Hematopoietic multipotent progenitor cell treated with erythropoietin and hydrocortisone succinate and interleukin-3 and kit ligand, for 4 days (in vitro differentiated cells): ENCODE measurements at regions not wholly inside any gene's neighbourhood (a gene's known extent, or its start where the extent isn't known, plus 50 kb on each side); places are given as distances from the start of the nearest gene placed in this dataset.
A peak's percentile ranks its signal among the peaks of the same experiment; 100 is the strongest.
"Not testable (repeated sequence)": the region's sequence is repeated elsewhere in the genome, so short reads cannot be mapped to it uniquely, and the experiment has no call there.

Experiments used
- DNase-seq: peaks from one replicate; pipeline ENCODE4 v3.0.0-alpha.2; 2015

- not testable (repeated sequence) for DNase-seq
Observed at GRCh38 chr16:15307184-15307583, 70.9 kb downstream of the NPIPA5 start.

GRCh38 chr16:15305889-15306288, 72.2 kb downstream of the NPIPA5 start:
- DNase-seq: not testable (repeated sequence)

- not testable (repeated sequence) for DNase-seq
Observed at GRCh38 chr16:15303667-15304324, 74.3 kb downstream of the NPIPA5 start.

GRCh38 chr16:15297104-15297503, 81.0 kb downstream of the NPIPA5 start:
- DNase-seq: not testable (repeated sequence)

GRCh38 chr16:15274796-15275195, 103.3 kb downstream of the NPIPA5 start:
- DNase-seq: not testable (repeated sequence)

GRCh38 chr16:15273964-15274363, 104.1 kb downstream of the NPIPA5 start:
- DNase-seq: not testable (repeated sequence)

DNA sequence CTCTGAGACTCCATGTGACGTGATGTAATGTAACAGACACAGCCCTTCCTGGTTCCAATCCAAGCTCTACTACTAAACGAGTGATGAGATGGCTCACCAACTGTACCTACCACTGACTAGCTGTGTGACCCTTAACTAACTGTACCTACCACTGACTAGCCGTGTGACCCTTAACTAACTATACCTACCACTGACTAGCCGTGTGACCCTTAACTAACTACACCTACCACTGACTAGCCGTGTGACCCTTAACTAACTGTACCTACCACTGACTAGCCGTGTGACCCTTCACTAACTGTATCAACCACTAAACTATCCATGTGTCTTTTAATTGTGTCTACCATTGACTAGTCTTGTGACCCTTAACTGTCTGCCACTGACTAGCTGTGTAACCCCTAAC, 111.2 kb downstream of the NPIPA5 start:
- DNase-seq: not testable (repeated sequence)

DNA sequence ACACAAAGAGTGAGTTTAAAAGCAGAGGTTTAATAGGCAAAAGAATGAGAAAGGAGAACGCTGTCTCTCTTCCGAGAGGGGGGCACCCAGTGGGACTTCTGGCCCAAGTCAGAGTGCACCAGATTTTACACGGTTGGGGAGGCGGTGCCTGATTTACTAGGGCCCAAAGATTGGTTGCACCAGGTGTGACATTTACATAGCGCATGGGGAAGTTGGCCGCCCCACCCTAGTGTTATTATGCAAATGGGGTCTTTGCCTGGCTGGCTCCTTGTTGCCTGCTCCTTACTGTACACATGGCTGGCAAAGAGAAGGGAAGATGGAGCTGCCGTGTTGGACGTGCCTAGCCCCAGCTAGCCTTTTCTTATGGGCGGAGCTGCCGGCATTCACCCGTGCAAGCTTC, 115.9 kb downstream of the NPIPA5 start:
- not testable (repeated sequence) for DNase-seq

DNA sequence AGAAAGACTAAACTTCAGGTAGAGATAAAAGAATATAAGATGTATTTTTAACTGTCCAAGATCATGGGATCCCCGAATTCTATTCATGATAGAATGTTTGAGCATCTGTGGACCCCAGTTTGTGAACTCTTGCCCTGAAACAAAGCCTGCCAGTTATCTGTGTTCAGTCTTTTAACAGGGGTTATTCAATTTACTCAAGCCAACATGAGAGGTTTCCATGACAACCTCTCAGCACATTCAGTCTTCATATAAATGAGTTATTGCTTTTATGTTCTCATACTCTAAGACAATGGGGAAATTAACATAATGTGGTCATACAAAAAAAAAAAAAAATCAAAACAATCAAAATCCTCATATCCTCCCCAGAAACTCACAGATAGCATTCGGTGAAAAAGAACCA, 130.1 kb downstream of the NPIPA5 start:
- not testable (repeated sequence) for DNase-seq

DNA sequence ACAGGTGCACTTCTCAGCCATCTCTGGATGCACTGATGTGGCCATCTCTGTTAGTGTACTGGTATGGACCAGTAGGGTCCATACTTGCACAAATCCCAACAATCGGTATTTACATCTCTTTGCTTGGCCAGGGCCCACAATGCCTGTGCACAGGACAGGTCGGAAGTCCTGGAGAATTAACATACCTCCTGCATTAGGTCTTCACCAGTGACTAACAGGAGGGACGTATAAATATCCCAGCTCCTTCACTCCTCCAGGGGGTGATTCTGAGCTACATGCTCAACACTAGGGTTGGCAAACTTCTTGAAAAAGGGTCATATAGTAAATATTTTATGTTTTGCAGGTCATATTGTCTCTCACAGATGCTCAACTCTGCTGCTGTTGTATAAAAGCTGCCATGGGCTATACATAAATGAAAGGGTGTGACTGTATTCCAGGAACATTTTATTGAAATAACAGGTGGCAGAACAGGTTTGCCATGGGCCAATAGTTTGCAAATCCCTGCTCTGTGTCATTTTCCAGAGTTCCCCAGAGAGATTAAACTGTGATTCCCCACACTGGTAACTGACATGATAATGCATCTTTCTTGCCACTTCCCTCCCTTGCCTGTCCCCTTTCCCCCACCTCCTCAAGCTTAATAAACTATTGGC, 141.3 kb downstream of the NPIPA5 start:
- not testable (repeated sequence) for DNase-seq

DNA sequence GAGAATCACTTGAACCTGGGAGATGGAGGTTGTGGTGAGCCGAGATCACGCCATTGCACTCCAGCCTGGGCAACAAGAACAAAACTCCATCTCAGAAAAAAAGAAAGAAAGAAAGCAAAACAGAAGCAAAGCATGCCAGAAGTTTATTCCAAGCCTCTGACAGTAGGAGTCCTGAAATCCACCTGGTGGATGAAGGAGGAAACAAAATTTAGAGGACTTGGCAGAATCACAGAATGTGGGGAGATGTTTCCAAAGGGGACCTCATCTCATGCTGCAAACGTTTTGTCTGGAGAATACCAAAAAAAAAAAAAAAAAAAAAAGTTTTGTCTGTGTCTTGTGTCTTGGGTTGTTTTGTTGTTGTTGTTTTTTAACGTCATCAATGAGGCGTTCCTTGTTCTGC, 141.1 kb upstream of the RRN3 start:
- DNase-seq: not testable (repeated sequence)

DNA sequence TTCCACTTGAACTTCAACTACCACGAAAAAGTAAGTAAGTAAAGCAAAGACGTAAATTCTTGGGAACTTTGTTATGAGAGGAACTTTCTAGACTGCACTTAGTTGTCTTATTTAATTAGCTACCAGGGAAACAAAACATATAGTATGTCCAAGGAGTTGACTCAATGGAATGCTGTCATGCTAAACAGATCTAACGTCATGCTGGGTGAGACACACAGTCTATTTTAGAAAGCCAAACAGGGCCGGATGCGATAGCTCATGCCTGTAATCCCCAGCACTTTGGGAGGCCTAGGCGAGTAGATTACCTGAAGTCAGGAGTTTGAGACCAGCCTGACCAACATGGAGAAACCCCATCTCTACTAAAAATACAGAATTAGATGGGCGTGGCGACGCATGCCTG, 140.6 kb upstream of the RRN3 start:
- not testable (repeated sequence) for DNase-seq

GRCh38 chr16:15230432-15230831, 136.4 kb upstream of the RRN3 start:
- not testable (repeated sequence) for DNase-seq

- DNase-seq: not testable (repeated sequence)
Observed at GRCh38 chr16:15229661-15230060, 135.6 kb upstream of the RRN3 start.

DNA sequence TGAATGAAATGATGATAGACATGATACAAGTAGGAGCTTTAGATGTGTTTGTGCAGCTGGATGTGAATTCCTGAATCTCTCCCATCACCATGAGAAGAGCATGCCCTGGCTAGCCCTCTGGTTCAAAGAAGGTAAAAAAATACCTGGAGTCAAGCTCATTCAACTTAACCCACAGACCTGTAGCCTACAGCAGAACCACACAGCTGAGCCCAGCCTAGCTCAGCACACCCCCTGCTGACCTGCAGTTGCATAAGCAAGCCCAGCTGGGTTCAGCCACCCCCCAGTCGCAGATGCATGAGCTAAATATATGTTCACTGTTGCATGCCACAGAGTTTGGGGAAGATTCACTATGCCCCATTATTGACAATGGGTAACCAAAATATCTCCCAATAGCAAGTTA, 130.6 kb upstream of the RRN3 start:
- not testable (repeated sequence) for DNase-seq

- DNase-seq: not testable (repeated sequence)
Observed at GRCh38 chr16:15223398-15223797, 129.3 kb upstream of the RRN3 start.

DNA sequence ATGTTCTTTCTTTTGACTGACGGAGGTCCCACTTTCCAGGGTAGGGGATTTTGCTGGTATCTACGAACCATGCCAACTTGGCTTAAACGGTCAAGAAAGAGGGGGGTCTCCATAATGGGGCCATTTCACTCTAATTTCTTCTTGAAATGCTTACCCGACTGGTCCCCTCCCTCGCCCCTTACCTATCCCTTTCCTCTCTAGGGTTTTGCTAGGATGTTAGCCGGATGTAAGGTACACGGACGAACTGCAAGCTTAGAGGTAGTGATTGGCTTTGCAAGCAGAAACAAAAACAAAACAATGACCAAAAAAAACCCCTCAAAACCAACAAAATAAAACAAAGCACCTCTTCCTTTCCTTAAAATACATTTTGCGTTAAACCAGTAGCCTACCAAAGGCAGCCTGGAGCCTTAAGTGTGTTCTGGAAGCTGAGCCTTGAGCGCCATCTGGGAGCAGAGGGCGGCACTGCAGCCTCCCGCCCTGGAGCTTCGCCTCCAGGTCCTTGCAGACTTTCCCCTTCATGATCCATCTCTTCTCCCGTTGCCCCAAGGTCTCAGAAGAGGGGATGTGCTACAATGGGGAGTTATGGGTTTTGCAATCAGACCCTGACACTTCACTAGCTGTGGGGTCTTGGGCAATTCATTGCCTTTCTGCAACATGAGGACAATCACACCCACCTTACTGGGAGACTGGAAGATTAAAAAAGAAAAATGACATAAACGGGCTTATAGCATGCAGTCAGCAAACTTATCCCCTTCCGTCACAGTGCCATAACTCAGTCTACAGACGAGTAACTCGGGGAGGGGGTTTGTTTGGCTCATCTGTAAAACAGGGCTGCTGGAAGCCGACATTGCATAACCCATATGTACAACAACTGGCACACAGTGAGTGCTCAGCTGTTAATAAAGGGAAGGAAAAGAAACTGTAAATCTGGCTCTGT, 125.9 kb upstream of the RRN3 start:
- peak; percentile 39 for DNase-seq

DNA sequence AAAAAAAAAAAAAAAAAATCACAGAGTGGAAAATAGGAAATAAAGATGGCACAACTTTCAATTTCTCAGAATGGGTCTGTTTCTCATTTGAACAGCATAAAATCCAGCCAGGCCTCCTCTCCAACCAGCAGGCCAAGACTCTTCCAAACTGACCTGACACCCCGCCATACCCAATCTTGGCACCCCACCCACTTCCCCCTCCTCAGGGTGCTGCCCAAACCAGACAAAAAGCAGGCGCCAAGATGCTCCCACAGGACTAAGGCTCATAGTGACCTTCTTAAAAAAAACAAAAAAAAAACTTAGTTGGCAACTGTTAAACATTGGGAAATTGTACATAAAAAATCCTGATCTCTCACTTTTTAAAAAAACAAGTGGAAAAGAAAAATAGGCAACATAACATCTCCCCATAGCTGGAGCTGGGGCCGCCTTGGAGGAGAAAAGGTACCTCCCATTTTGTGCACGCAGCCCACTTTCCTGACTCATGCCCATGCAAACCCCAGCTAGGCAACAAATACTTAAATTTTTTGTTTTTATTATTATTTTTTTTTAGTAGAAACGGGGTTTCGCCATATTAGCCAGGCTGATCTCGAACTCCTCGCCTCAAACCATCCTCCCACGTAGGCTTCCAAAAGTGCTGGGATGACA, 124.9 kb upstream of the RRN3 start:
- DNase-seq: not testable (repeated sequence)

DNA sequence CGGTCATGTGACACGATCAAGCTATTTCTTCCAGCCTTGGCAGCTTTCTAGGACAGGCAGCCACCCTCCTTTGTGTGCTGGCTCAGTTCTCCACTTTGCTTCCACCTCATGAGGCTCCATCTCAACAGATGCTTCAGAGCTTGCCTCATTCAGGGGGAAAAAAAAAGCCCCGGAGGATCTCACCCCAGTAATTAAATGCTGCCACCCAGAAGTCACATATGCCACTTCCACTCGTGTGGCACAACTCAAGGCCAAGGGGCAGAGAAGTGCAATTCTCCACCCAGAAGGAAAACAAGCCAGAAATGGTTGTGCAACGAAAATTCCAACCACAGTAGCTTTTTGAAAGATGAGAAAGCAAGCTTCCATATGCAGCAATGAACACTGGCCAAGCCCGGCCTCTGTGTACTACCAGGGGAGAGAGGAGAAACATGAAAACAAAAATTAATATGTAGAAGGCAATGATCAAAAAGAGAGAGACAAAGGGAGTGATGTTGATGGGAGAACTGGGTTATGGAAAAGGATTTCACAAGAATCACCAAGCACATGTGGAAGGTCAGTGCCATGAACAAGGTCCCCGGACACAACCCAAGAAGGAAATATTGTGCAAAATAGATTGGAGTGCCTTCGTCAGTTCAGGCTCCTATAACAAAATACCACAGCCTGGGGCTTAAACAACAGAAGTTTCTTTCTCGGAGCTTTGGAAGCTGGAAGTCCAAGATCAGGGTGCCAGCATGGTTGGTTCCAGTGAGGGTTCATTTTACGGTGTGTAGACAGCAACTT, 113.3 kb upstream of the RRN3 start:
- not testable (repeated sequence) for DNase-seq

DNA sequence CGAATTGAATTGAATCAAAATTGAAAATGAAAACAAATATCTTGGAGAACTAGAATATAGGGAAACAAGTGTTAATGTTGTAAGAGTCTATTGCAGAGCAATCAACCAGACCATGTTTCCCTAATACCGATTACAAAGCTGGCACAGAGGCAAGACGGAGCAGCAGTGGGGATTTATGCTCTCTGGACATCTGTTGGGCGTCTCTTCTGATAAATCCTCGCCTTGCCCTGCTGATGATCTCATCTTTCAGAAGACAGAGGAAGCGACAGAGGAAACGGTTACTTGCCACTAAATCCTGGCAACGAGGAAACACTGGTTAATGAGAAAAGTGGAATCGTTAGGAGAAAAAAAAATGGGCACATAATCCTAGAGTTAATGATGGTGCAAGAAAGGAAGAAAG, 112.4 kb upstream of the RRN3 start:
- DNase-seq: peak; percentile 11

DNA sequence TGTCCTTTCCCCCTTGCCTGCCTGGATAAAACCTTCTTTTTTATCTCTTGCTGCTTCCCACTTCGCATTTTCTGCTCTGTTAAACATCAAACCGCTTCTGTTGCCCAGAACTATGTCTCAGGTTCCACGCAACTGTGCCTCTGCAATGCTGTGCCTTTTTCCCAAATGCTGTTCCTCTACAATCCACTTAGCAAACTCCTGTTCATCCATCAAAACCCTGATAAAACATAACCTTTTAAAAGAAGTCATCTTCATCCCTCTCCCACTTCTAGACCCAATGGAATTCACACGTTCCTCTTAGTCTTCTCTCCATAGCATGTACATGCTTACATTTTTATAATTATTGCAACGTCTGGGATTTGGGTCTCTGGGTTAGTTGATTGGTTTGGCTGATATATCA, 111.9 kb upstream of the RRN3 start:
- DNase-seq: not testable (repeated sequence)

GRCh38 chr16:15204571-15204970, 110.5 kb upstream of the RRN3 start:
- DNase-seq: not testable (repeated sequence)
